SK-N-MC (cell line): ENCODE measurements at regions not wholly inside any gene's neighbourhood (a gene's known extent, or its start where the extent isn't known, plus 50 kb on each side); places are given as distances from the start of the nearest gene placed in this dataset.

ENCODE experiments used
- DNase-seq: peaks from one replicate; pipeline ENCODE4 v3.0.0-alpha.2; 2011; ENCODE audit warnings: low read depth, low spot score
- H3K27ac ChIP-seq: fragments of 200-600 bp; sonication (generic); 2 replicates; pipeline ENCODE4 v1.5.1; 2016; ENCODE audit warnings: mixed run types
- H3K36me3 ChIP-seq: fragments of 200-600 bp; sonication (generic); 2 replicates; pipeline ENCODE4 v1.6.1; 2017; ENCODE audit warnings: antibody characterized with exemption, low read length, mixed read lengths; ENCODE audit not compliant: insufficient read depth
- H3K4me3 ChIP-seq: fragments of 200-600 bp; sonication (generic); 2 replicates; pipeline ENCODE4 v1.5.1; 2016
- H3K9ac ChIP-seq: fragments of 200-600 bp; sonication (generic); 2 replicates; pipeline ENCODE4 v1.8.0; 2017; ENCODE audit warnings: mixed run types, mixed read lengths; ENCODE audit not compliant: insufficient read length
- H3K9me3 ChIP-seq: fragments of 200-600 bp; sonication (generic); 2 replicates; pipeline ENCODE4 v1.6.1; 2017; ENCODE audit warnings: low read depth, mild to moderate bottlenecking, antibody characterized with exemption, low read length, moderate library complexity, mixed read lengths
- EZH2 ChIP-seq: fragments of 200-600 bp; sonication (generic); IDR thresholded peaks from one replicate; pipeline ENCODE4 v1.6.1; 2017; ENCODE audit warnings: antibody characterized with exemption
- FOXP2 ChIP-seq: optimal IDR thresholded peaks from 2 replicates; pipeline ENCODE3; 2011; ENCODE audit warnings: mild to moderate bottlenecking, moderate library complexity; ENCODE audit not compliant: insufficient read depth; ENCODE audit errors: extremely low read length, control extremely low read depth
- POLR2AphosphoS5 ChIP-seq: IDR thresholded peaks from 2 replicates; pipeline ENCODE4 v1.6.1; 2012; ENCODE audit warnings: mild to moderate bottlenecking, low read depth, low read length, borderline replicate concordance

DNA sequence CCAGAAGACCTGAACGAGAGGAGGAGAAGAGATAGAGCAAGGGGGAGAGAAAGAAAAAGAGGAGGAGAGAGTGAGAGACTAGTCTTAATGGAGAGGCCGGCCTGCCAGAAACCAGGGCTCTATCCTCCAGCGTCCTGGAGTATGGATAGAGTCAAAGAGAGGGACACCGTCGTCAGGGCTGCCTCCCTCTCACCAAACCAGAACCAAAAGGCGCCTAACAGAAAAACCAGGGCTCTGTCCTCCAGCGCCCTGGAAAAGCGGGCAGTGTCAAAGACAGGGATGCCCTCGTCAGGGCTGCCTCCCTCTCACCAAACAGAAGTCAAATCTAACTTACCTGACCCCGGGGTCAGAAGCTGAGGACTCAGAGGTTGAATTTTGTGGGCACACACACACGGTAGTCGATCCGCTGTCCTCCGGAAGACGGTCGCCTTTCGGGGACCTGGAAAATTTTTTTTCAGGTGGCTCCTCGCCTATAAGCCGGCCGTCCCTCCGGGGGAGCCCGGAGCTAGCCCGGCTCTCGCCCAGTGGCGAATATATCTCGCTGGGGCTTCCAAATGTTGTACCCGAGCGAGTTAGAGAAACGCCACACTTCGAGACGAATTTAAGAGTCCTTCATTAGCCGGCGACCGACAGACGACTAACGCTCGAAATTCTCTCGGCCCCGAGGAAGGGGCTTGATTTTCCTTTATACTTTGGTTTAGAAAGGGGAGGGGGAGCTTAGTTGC, 148.2 kb downstream of the TRIM27 start:
- no peak for DNase-seq

DNA sequence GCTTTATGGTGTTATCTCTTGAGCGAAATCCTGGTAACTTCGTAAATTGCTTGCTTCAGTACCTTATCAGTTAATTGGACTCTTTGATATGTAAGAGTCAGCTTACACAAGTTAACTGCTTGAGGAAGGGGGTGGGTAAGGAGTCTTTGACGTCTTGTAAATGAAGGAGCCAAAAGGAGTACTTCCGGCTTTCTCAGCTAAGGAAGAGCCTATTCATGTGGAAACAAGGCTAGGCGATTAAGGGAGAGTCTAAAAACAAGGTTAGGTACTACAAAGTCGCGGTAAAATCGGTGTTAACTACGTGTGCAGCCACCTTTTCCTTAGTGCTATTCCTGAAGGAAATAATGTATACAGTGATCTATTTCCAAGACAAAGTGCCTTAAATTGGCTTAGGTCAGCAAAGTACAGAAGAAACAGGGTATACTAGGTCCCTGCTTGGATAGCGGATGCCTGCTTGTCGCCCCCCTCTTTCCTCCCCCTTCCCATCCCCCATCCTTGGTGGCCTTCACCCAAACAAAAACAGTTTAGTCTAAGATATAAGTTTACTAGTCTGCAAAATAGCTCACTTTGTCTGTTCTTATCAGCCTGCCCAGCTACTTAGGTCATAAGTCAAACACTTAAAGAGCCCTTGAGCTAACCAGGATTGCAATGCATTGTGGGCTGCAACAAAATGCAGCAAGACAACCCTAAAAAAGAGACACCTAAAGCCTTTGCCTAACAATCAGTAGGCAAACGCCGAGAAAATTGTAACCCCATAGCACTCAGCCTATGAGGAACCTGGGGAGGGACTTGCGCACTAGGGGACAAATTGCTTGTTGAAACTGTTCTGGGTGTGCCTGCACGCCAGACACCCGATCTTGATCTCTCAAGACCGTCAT, 147.3 kb downstream of the TRIM27 start:
- peak overlapping the region; percentile 25; the same call in 1 of the 2 replicates for H3K4me3 ChIP-seq

More for the DNA sequence above, 148.2 kb downstream of the TRIM27 start:
- Histone ChIP-seq H3K36me3 (no peaks in the 10 kb centered on the region), H3K9ac (no peak overlapping the region), H3K4me3 (no peak overlapping the region), H3K27ac (no peak overlapping the region), H3K9me3 (no peaks in the 10 kb centered on the region)
- no peak for TF ChIP-seq FOXP2
- no peak for TF ChIP-seq POLR2AphosphoS5
- no peak for TF ChIP-seq EZH2

DNA sequence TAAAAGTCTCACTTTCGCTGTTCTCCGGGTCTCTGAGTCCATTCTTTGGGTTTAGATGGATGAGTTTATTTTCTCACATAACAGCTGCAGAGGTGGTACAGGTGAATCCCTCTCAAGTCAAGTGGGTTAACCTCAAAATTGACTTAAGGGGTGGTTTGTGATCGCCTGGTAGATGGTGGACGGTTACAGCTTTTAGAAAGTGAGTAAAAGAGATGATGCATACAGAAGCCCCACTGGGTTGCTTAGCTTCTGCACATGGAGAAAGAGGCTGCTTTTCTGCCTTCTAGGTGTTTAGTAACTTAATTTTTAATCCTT, 146.7 kb downstream of the TRIM27 start:
- no peak; the same call in 1 of the 2 replicates for TF ChIP-seq POLR2AphosphoS5
- TF ChIP-seq FOXP2 = no peak
- no peak for TF ChIP-seq EZH2
- no peak overlapping the region for H3K9ac ChIP-seq
- no peak overlapping the region for H3K27ac ChIP-seq
- DNase-seq = no peak
- no peaks in the 10 kb centered on the region for H3K9me3 ChIP-seq
- no peaks in the 10 kb centered on the region for H3K36me3 ChIP-seq
- H3K4me3 ChIP-seq = no peak overlapping the region

More for the DNA sequence above, 147.3 kb downstream of the TRIM27 start:
- Histone ChIP-seq H3K27ac (no peak overlapping the region), H3K36me3 (no peaks in the 10 kb centered on the region), H3K9me3 (no peaks in the 10 kb centered on the region), H3K9ac (no peak overlapping the region)
- DNase-seq = no peak
- TF ChIP-seq EZH2 = no peak
- TF ChIP-seq FOXP2 = no peak
- peak; percentile 34; the same call in 1 of the 2 replicates for TF ChIP-seq POLR2AphosphoS5

GRCh38 chr6:28782113-28782673, 141.6 kb downstream of the TRIM27 start:
- no peak for DNase-seq
- Histone ChIP-seq H3K9ac (no peak overlapping the region), H3K36me3 (no peaks in the 10 kb centered on the region), H3K27ac (no peak overlapping the region), H3K4me3 (no peak overlapping the region), H3K9me3 (no peaks in the 10 kb centered on the region)
- TF ChIP-seq FOXP2 (no peak), POLR2AphosphoS5 (no peak), EZH2 (no peak)

DNA sequence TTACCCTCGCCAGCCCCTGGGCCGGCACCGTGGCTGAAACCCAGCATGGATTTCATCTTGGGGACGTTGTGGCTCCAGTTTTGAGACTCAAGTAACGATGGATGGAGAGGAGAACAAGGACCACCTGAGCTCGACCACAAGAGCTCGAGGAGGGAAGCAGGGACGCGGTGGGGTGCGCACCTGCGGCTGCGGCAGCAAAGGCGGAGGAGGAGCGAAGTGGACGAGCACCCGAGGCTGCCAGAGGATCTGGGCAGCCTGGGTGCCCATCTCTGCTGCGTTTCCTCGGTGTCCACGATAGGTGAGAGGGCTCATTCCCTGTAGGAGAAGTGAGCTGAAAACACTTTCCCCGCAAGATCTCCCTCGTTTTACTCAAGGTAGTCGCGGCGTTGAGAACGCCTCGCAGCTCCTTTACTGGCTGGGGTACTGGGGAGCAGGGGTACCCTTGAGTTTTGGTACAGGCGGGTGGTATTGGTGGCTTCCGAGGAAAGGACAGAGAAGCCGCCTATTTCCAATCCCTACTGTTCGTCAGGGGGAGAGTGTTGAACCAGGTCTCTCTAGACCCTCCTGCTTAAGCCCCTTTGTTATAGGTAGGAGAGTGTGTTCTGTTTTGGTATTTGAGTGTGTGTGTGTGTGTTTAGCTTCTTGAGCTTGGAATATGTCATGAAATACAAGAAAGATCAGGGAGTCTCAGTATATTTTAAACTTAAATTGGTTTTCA, 137.7 kb downstream of the TRIM27 start:
- DNase-seq = no peak
- H3K9ac ChIP-seq = no peak overlapping the region
- TF ChIP-seq POLR2AphosphoS5 (no peak), FOXP2 (no peak), EZH2 (no peak)
- no peak overlapping the region for H3K4me3 ChIP-seq
- no peaks in the 10 kb centered on the region for H3K36me3 ChIP-seq
- H3K9me3 ChIP-seq = no peaks in the 10 kb centered on the region
- no peak overlapping the region for H3K27ac ChIP-seq

DNA sequence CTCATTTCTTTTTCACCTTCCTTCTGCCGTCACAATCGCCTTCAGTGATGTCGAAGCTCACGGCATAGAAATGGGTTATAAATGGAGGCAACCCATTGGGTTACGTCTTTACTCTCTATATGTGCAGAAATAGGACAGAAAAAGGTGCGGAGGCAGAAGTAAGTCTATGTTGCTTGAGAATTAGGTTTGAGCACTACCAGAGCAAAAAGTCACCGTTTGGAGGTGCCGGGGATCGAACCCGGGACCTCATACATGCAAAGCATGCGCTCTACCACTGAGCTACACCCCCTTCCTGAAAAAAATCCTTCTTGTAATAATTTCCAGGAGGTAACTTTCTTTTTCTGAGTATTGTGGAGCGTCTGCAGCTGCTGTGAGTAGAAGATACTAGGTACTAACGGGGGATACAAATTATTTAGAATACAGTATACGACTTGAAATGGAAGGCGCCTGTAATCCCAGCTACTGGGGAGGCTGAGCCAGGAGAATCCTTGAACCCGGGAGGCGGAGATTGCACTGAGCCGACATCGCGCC, 134.2 kb downstream of the TRIM27 start:
- H3K4me3 ChIP-seq = peak overlapping the region; percentile 97

GRCh38 chr6:28791002-28791383, 132.8 kb downstream of the TRIM27 start:
- H3K4me3 ChIP-seq = peak overlapping the region; percentile 97
- H3K9me3 ChIP-seq = no peaks in the 10 kb centered on the region
- no peak for DNase-seq
- no peaks in the 10 kb centered on the region for H3K36me3 ChIP-seq
- peak overlapping the region; percentile 51 for H3K9ac ChIP-seq
- TF ChIP-seq FOXP2 (no peak), POLR2AphosphoS5 (no peak), EZH2 (no peak)
- no peak overlapping the region for H3K27ac ChIP-seq

More for the DNA sequence above, 134.2 kb downstream of the TRIM27 start:
- no peaks in the 10 kb centered on the region for H3K9me3 ChIP-seq
- no peaks in the 10 kb centered on the region for H3K36me3 ChIP-seq
- no peak for TF ChIP-seq FOXP2
- no peak for TF ChIP-seq POLR2AphosphoS5
- TF ChIP-seq EZH2 = no peak
- no peak for DNase-seq
- H3K27ac ChIP-seq = 0 out of 2 replicates have a peak overlapping the region, but pooled peaks have one; percentile 31
- peak overlapping the region; percentile 62 for H3K9ac ChIP-seq
